ENCODE measurements at regions not wholly inside any gene's neighbourhood (a gene's known extent, or its start where the extent isn't known, plus 50 kb on each side); places are given as distances from the start of the nearest gene placed in this dataset.
A peak's percentile ranks its signal among the peaks of the same experiment; 100 is the strongest.
"Not testable (repeated sequence)": the region's sequence is repeated elsewhere in the genome, so short reads cannot be mapped to it uniquely, and the experiment has no call there.

GRCh38 chr2:43006834-43007543, 214.6 kb upstream of the HAAO start:
- Histone ChIP-seq H3K9ac (ENCODE audit: low read depth in 1 of 2, low read length in 2 of 2) (peak overlapping the region in 1 of 2 donors; percentile 71), H3K4me3 (ENCODE audit: low read length in 2 of 2) (no peak overlapping the region), H3K36me3 (ENCODE audit: control insufficient read depth in 2 of 2, insufficient read depth in 2 of 2, low read length in 2 of 2) (no peaks in the 10 kb centered on the region), H3K9me3 (ENCODE audit: control insufficient read depth in 2 of 2, low read length in 2 of 2) (no peaks in the 10 kb centered on the region), H3K27me3 (ENCODE audit: control insufficient read depth in 2 of 2, insufficient read depth in 2 of 2, low read length in 2 of 2) (no peaks in the 10 kb centered on the region), H3K4me1 (ENCODE audit: control insufficient read depth in 2 of 2, insufficient read depth in 2 of 2, low read length in 2 of 2) (peaks cover 21 to 40% of the 10 kb centered on the region in 2 donors), H3K27ac (ENCODE audit: low read depth in 2 of 2, low read length in 2 of 2) (peak overlapping the region; percentile 91 to 92)

GRCh38 chr2:43005975-43006833, 213.8 kb upstream of the HAAO start:
- H3K4me3 ChIP-seq (ENCODE audit: low read length in 2 of 2) = peak overlapping the region in 1 of 2 donors; percentile 31
- peak overlapping the region; percentile 68 to 71 for H3K9ac ChIP-seq (ENCODE audit: low read depth in 1 of 2, low read length in 2 of 2)
- H3K36me3 ChIP-seq (ENCODE audit: control insufficient read depth in 2 of 2, insufficient read depth in 2 of 2, low read length in 2 of 2) = no peaks in the 10 kb centered on the region
- peak overlapping the region; percentile 91 to 92 for H3K27ac ChIP-seq (ENCODE audit: low read depth in 2 of 2, low read length in 2 of 2)
- no peaks in the 10 kb centered on the region for H3K27me3 ChIP-seq (ENCODE audit: control insufficient read depth in 2 of 2, insufficient read depth in 2 of 2, low read length in 2 of 2)
- H3K4me1 ChIP-seq (ENCODE audit: control insufficient read depth in 2 of 2, insufficient read depth in 2 of 2, low read length in 2 of 2) = peaks cover 21 to 41% of the 10 kb centered on the region in 2 donors
- no peaks in the 10 kb centered on the region for H3K9me3 ChIP-seq (ENCODE audit: control insufficient read depth in 2 of 2, low read length in 2 of 2)

- Histone ChIP-seq H3K27me3 (ENCODE audit: control insufficient read depth in 2 of 2, insufficient read depth in 2 of 2, low read length in 2 of 2) (no peaks in the 10 kb centered on the region), H3K9ac (ENCODE audit: low read depth in 1 of 2, low read length in 2 of 2) (peak overlapping the region; percentile 68 to 71), H3K4me1 (ENCODE audit: control insufficient read depth in 2 of 2, insufficient read depth in 2 of 2, low read length in 2 of 2) (peaks cover 24 to 44% of the 10 kb centered on the region in 2 donors), H3K36me3 (ENCODE audit: control insufficient read depth in 2 of 2, insufficient read depth in 2 of 2, low read length in 2 of 2) (no peaks in the 10 kb centered on the region), H3K4me3 (ENCODE audit: low read length in 2 of 2) (peak overlapping the region in 1 of 2 donors; percentile 59), H3K27ac (ENCODE audit: low read depth in 2 of 2, low read length in 2 of 2) (peak overlapping the region; percentile 91 to 92), H3K9me3 (ENCODE audit: control insufficient read depth in 2 of 2, low read length in 2 of 2) (no peaks in the 10 kb centered on the region)
Observed at GRCh38 chr2:43005245-43005974, 213.0 kb upstream of the HAAO start.

- Histone ChIP-seq H3K27ac (ENCODE audit: low read depth in 2 of 2, low read length in 2 of 2) (peak overlapping the region; percentile 91 to 92), H3K36me3 (ENCODE audit: control insufficient read depth in 2 of 2, insufficient read depth in 2 of 2, low read length in 2 of 2) (no peaks in the 10 kb centered on the region), H3K27me3 (ENCODE audit: control insufficient read depth in 2 of 2, insufficient read depth in 2 of 2, low read length in 2 of 2) (no peaks in the 10 kb centered on the region), H3K9me3 (ENCODE audit: control insufficient read depth in 2 of 2, low read length in 2 of 2) (no peaks in the 10 kb centered on the region), H3K4me3 (ENCODE audit: low read length in 2 of 2) (peak overlapping the region in 1 of 2 donors; percentile 59), H3K4me1 (ENCODE audit: control insufficient read depth in 2 of 2, insufficient read depth in 2 of 2, low read length in 2 of 2) (peaks cover 29 to 49% of the 10 kb centered on the region in 2 donors), H3K9ac (ENCODE audit: low read depth in 1 of 2, low read length in 2 of 2) (peak overlapping the region; percentile 27 to 71)
Observed at GRCh38 chr2:43004879-43005244, 212.5 kb upstream of the HAAO start.

GRCh38 chr2:43004126-43004865, 211.9 kb upstream of the HAAO start:
- not testable (repeated sequence) for H3K36me3 ChIP-seq (ENCODE audit: control insufficient read depth in 2 of 2, insufficient read depth in 2 of 2, low read length in 2 of 2); H3K9me3 ChIP-seq (ENCODE audit: control insufficient read depth in 2 of 2, low read length in 2 of 2); H3K27me3 ChIP-seq (ENCODE audit: control insufficient read depth in 2 of 2, insufficient read depth in 2 of 2, low read length in 2 of 2)
- H3K27ac ChIP-seq (ENCODE audit: low read depth in 2 of 2, low read length in 2 of 2) = peak overlapping the region; percentile 91 to 92
- peak overlapping the region; percentile 27 to 71 for H3K9ac ChIP-seq (ENCODE audit: low read depth in 1 of 2, low read length in 2 of 2)
- peak overlapping the region in 1 of 2 donors; percentile 22 for H3K4me3 ChIP-seq (ENCODE audit: low read length in 2 of 2)
- peaks cover 31 to 53% of the 10 kb centered on the region in 2 donors for H3K4me1 ChIP-seq (ENCODE audit: control insufficient read depth in 2 of 2, insufficient read depth in 2 of 2, low read length in 2 of 2)

- H3K9me3 ChIP-seq (ENCODE audit: control insufficient read depth in 2 of 2, low read length in 2 of 2) = no peaks in the 10 kb centered on the region
- H3K4me1 ChIP-seq (ENCODE audit: control insufficient read depth in 2 of 2, insufficient read depth in 2 of 2, low read length in 2 of 2) = peaks cover 37 to 53% of the 10 kb centered on the region in 2 donors
- H3K27ac ChIP-seq (ENCODE audit: low read depth in 2 of 2, low read length in 2 of 2) = peak overlapping the region; percentile 39 to 50
- H3K4me3 ChIP-seq (ENCODE audit: low read length in 2 of 2) = no peak overlapping the region
- no peaks in the 10 kb centered on the region for H3K36me3 ChIP-seq (ENCODE audit: control insufficient read depth in 2 of 2, insufficient read depth in 2 of 2, low read length in 2 of 2)
- H3K27me3 ChIP-seq (ENCODE audit: control insufficient read depth in 2 of 2, insufficient read depth in 2 of 2, low read length in 2 of 2) = no peaks in the 10 kb centered on the region
- H3K9ac ChIP-seq (ENCODE audit: low read depth in 1 of 2, low read length in 2 of 2) = no peak overlapping the region
Observed at GRCh38 chr2:43003702-43004101, 211.3 kb upstream of the HAAO start.

- H3K4me1 ChIP-seq (ENCODE audit: control insufficient read depth in 2 of 2, insufficient read depth in 2 of 2, low read length in 2 of 2) = peaks cover 36 to 52% of the 10 kb centered on the region in 2 donors
- H3K9ac ChIP-seq (ENCODE audit: low read depth in 1 of 2, low read length in 2 of 2) = no peak overlapping the region
Observed at GRCh38 chr2:43001787-43002468, 209.5 kb upstream of the HAAO start.

GRCh38 chr2:43001055-43001378, 208.6 kb upstream of the HAAO start:
- no peaks in the 10 kb centered on the region for H3K9me3 ChIP-seq (ENCODE audit: control insufficient read depth in 2 of 2, low read length in 2 of 2)
- H3K4me1 ChIP-seq (ENCODE audit: control insufficient read depth in 2 of 2, insufficient read depth in 2 of 2, low read length in 2 of 2) = peaks cover 29 to 43% of the 10 kb centered on the region in 2 donors
- peak overlapping the region; percentile 88 to 95 for H3K27ac ChIP-seq (ENCODE audit: low read depth in 2 of 2, low read length in 2 of 2)
- no peak overlapping the region for H3K4me3 ChIP-seq (ENCODE audit: low read length in 2 of 2)
- no peak overlapping the region for H3K9ac ChIP-seq (ENCODE audit: low read depth in 1 of 2, low read length in 2 of 2)
- H3K27me3 ChIP-seq (ENCODE audit: control insufficient read depth in 2 of 2, insufficient read depth in 2 of 2, low read length in 2 of 2) = no peaks in the 10 kb centered on the region
- no peaks in the 10 kb centered on the region for H3K36me3 ChIP-seq (ENCODE audit: control insufficient read depth in 2 of 2, insufficient read depth in 2 of 2, low read length in 2 of 2)

More at GRCh38 chr2:43001787-43002468, 209.5 kb upstream of the HAAO start:
- no peaks in the 10 kb centered on the region for H3K36me3 ChIP-seq (ENCODE audit: control insufficient read depth in 2 of 2, insufficient read depth in 2 of 2, low read length in 2 of 2)
- no peaks in the 10 kb centered on the region for H3K27me3 ChIP-seq (ENCODE audit: control insufficient read depth in 2 of 2, insufficient read depth in 2 of 2, low read length in 2 of 2)
- H3K4me3 ChIP-seq (ENCODE audit: low read length in 2 of 2) = no peak overlapping the region
- peak overlapping the region; percentile 16 to 24 for H3K27ac ChIP-seq (ENCODE audit: low read depth in 2 of 2, low read length in 2 of 2)
- no peaks in the 10 kb centered on the region for H3K9me3 ChIP-seq (ENCODE audit: control insufficient read depth in 2 of 2, low read length in 2 of 2)

Data from mucosa of rectum (tissue), 2 donors.